Pons (tissue), 1 donor: ENCODE measurements at regions not wholly inside any gene's neighbourhood (a gene's known extent, or its start where the extent isn't known, plus 50 kb on each side); places are given as distances from the start of the nearest gene placed in this dataset.
"Not testable (repeated sequence)": the region's sequence is repeated elsewhere in the genome, so short reads cannot be mapped to it uniquely, and the experiment has no call there.

Experiments
- DNase-seq: peaks from one replicate; pipeline ENCODE4 v3.0.0-alpha.2; 2016; ENCODE audit warnings: low spot score

DNA sequence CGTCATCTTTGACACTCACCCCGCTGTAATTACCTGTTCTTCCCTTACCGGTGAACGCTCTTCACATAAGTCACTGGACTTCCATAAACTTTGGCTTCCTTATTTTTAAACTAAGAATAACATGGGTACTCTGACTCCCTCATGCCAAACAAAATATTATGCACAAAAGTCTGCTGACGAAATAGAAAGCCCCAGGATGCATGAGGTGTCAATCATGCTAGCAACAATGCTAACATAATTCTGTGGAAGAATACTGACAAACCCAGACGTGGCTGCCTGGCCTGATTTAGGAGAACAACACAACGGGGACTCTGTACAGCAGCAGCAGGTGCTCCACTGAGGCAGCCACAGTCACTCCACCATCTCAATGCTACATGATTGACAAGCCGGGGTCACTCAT is 137.5 kb downstream of the CCDC71L start:
- DNase-seq, result no peak

DNA sequence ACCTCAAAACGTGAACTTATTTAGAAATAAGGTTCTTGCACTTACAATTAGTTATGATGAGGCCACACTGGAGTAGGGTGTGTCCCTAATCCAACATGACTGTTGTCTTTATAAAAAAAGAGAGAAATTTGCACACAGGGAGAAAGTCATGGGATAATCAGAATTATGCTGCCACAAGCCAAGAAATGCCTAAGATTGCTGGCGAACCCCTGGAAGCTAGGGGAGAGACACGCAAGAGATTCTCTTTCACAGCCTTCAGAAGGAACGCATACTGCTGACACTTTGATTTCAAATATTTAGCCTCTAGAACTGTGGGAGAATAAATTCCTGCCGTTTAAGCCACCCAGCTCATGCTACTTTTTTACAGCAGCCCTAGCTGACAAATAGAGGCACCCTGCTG is 138.3 kb downstream of the CCDC71L start:
- DNase-seq, result no peak

DNA sequence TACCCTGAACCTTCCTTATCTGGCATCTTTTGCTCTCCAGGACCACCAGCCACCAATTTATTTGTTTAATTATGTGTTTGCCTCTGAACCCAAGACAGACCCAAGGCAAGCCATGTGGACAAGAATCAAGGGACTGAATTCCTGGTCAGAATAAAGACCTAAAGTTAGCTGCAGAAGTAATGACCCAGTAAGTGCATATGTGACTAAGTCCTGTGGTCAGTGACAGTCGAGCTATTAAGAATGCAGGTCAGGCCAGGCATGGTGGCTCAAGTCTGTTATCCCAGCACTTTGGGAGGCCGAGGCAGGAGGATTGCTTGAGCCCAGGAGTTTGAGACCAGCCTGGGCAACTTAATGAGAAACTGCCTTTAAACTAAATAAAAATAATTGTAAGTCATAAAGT is 139.4 kb downstream of the CCDC71L start:
- no peak for DNase-seq

- DNase-seq, result no peak
Observed at GRCh38 chr7:106520962-106521514, 139.9 kb downstream of the CCDC71L start.

GRCh38 chr7:106518967-106519366 is 142.0 kb downstream of the CCDC71L start:
- no peak for DNase-seq

DNA sequence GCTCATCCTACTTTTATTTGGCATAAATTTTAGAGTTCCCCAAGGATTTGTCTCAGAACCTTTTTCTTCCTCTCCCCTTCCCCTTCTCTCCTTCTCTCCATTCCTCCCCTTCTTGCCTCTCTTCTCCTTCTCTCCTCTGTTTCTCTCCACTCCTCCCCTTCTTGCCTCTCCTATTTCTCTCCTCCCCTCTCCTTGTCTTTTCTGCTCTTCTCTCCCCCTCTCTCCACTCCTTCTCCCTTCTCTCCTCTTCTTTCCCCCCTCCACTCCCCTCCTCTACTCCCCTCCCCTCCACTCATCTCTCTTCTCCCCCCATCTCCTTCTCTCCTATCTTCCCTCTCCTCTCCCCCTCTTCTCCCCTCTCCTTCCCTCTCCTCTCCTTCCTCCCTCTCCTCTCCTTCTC is 142.7 kb downstream of the CCDC71L start:
- no peak for DNase-seq

GRCh38 chr7:106517508-106517907 is 143.4 kb downstream of the CCDC71L start:
- DNase-seq, result no peak

- DNase-seq, result no peak
Observed at GRCh38 chr7:106515321-106515720, 145.6 kb downstream of the CCDC71L start.

DNA sequence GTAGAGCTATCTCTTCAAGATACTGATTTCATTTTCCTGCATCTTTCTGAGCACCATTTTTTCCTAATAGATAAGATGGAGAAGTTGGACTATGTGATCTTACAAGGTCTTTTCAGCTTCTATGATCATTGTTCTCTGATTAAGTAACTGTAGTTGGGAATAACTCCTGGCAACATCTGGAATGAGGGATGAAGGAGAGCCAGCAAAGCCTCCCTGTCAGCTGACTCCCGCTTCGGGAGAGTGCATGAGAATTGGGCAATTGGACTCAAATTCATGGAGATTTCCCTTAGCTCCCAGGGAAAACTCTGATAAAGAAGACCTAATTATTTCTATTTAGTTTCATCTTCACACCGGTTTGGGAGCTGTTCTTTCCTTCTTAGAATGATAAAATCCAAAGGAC is 146.1 kb downstream of the CCDC71L start:
- DNase-seq, result no peak

- DNase-seq, result no peak
Observed at GRCh38 chr7:106512217-106512616, 148.7 kb downstream of the CCDC71L start.

DNA sequence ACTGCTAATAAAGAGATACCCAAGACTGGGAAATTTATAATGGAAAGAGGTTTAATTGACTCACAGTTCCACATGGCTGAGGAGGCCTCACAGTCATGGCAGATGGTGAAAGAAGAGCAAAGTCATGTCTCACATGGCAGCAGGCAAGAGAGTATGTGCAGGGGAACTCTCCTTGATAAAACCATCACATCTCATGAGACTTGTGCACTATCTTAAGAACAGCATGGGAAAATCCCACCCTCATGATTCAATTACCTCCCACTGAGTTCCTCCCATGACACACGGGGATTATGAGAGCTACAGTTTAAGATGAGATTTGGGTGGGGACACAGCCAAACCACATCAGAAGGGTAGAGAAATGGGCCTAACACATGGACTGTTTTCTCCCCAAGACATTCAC is 156.3 kb downstream of the CCDC71L start:
- DNase-seq, result no peak

DNA sequence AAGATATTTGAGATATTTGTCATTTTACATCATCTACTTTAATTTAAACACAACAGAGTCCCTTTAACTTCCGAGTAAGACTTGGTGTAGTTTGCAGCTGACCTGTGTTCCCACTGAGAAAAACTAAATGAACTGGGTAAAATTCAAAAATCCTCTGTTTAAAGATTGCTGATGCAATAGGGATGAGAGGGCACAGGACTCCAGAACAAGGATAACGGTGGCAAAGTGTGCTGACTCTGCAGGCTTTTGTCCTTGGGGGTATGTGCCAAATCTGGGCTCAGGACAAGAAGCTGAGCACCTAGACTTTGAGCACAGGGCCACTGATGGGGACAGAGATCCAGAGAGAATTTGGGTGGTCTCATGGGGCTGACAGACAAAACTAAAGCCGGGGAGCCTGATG is 156.8 kb downstream of the CCDC71L start:
- no peak for DNase-seq

DNA sequence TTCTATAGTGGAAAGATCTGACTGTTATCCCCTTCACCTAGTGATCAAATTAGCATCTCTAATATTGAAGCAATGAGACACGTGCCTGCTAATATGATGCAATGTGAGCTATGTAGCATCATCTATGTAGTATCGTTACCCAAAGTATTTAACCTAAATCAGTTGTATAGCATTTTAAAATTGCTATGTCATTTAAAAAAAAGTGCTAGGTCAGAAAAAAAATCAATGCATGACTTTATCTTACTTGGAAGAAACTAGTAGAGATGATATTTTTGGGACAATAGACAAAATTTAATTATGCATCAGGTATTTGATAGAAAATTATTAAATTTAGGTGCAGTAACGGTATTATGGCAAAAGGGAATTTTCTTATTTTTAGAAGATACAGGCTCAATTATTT is 157.3 kb downstream of the CCDC71L start:
- DNase-seq, result no peak

GRCh38 chr7:106501605-106502580 is 159.1 kb downstream of the CCDC71L start:
- DNase-seq, result peak; percentile 48

DNA sequence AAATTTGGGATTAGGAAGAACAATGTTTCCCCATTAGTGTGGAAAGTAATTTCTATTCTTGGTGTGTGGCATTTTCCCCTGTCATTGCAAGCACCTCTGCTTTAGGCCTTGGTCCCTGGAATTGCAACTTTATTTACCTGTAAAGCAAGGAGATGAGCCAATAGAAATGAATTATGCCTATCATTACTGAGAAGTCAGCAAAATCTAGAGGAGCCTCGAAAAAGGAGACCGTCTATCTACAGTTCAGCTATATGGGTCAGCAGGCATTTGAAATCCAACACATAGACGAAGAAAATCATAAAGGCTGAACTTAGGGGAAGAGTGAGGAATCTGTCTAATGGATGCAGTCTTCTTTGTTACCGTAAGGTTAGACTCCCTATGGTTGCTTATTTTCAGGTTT is 161.1 kb downstream of the CCDC71L start:
- no peak for DNase-seq

GRCh38 chr7:106498005-106498404 is 163.0 kb downstream of the CCDC71L start:
- DNase-seq, result not testable (repeated sequence)

GRCh38 chr7:106493041-106493731 is 167.8 kb downstream of the CCDC71L start:
- no peak for DNase-seq

GRCh38 chr7:106488465-106488864 is 172.5 kb downstream of the CCDC71L start:
- no peak for DNase-seq

- no peak for DNase-seq
Observed at GRCh38 chr7:106487892-106488291, 173.1 kb downstream of the CCDC71L start.

DNA sequence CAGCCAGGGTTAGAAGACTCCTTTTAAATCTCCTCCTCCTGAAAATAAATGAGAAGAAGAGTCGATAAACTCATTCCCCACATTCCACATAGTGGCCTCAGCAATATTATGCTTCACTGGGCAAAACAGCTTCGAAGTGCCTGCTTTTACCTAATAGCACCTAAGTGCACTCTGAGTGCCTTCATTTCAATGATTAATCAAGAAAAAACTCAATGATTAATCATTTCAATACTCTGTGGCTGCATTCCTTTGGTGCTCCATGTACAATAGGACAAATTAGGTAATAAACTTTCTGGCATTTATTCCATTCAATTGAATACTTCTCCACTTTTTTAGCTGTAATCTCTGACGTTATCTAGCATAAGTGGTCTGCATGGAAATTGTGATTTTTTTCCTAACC is 174.6 kb downstream of the CCDC71L start:
- no peak for DNase-seq

GRCh38 chr7:106485919-106486318 is 175.0 kb downstream of the CCDC71L start:
- no peak for DNase-seq

DNA sequence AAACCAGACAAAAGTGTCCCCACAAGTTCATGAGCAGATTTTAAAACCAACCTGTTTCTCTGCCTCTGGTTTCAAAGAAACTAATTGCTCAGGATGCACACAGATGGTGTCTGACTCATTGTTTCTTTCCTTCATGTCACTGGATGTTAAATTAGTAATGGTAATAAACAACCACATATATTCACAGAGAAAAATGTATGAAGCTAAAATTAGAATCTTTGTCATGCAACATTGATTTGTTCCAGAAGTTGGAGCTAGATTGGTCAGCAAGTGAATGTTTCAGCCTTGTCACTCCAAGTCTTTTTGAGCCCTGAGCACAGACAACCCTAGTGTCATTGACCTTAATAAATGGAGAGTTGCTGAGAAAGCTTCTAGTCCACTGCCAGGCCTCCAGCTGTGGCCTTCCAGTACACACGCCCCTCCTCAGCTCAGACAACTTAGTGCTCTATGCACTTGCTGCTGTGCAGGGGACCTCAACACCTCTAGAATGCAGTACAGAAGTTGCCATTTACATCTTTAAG is 175.9 kb downstream of the CCDC71L start:
- DNase-seq, result no peak

DNA sequence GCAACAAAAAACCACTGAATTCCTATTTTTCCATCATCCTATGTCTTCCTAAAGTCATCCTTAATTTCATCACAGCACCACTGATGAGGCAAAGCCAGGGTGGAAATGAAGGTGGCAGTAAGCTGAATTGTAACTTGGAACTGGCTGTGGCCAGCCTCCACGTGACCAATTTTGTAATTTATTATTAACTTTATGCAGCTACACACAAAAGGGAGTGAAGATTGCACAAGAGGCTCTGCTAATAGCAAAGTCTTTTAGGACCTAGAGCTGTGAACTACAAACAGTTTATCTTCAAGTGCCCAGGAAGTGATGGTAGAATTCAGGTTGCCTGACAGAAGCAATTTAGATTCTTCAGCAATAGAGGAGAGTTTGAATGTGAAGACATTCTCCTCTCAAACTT is 176.4 kb downstream of the CCDC71L start:
- DNase-seq, result no peak
